PC-3 (cell line): ENCODE measurements at regions not wholly inside any gene's neighbourhood (a gene's known extent, or its start where the extent isn't known, plus 50 kb on each side); places are given as distances from the start of the nearest gene placed in this dataset.

ENCODE experiments used
- EZH2 ChIP-seq: fragments of 300-600 bp; sonication (generic); IDR thresholded peaks from one replicate; pipeline ENCODE4 v1.6.1; 2017; ENCODE audit warnings: antibody characterized with exemption, mild to moderate bottlenecking, low read length; ENCODE audit not compliant: unreplicated experiment
- EZH2phosphoT487 ChIP-seq: fragments of 300-600 bp; sonication (generic); IDR thresholded peaks from 2 replicates; pipeline ENCODE4 v1.6.1; 2018; ENCODE audit warnings: mild to moderate bottlenecking, antibody characterized with exemption, low read length, borderline replicate concordance
- TF ChIP-seq, protein P1 (sequence below): fragments of 300-600 bp; sonication (generic); conservative IDR thresholded peaks from 2 replicates; pipeline ENCODE4 v1.5.1; 2017; ENCODE audit warnings: antibody characterized with exemption, low read depth, mild to moderate bottlenecking, low read length

DNA sequence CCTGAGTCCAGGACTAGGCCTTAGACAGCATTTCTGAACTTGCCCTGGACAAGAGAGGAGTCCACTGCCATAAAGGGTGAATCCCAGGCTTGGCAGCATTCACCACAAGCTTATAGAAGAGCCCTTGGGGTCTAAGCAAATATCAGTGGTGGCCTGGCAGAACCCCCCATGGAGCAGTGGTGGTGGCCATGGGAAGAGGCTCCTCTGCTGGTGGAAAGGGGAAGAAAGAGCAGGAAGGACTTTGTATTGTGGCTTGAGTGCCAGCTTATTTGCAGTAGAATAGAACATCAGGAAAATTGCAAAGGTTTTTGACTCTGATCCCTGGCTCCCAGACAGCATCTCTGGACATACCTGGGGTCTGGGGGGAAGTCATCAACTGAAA is 58.1 kb upstream of the STARD8 start:
- no peak for TF ChIP-seq EZH2phosphoT487
- TF ChIP-seq, protein P1, sequence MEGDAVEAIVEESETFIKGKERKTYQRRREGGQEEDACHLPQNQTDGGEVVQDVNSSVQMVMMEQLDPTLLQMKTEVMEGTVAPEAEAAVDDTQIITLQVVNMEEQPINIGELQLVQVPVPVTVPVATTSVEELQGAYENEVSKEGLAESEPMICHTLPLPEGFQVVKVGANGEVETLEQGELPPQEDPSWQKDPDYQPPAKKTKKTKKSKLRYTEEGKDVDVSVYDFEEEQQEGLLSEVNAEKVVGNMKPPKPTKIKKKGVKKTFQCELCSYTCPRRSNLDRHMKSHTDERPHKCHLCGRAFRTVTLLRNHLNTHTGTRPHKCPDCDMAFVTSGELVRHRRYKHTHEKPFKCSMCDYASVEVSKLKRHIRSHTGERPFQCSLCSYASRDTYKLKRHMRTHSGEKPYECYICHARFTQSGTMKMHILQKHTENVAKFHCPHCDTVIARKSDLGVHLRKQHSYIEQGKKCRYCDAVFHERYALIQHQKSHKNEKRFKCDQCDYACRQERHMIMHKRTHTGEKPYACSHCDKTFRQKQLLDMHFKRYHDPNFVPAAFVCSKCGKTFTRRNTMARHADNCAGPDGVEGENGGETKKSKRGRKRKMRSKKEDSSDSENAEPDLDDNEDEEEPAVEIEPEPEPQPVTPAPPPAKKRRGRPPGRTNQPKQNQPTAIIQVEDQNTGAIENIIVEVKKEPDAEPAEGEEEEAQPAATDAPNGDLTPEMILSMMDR, result no peak
- TF ChIP-seq EZH2, result no peak
